Progenitor cell of endocrine pancreas (in vitro differentiated cells): ENCODE measurements at regions not wholly inside any gene's neighbourhood (a gene's known extent, or its start where the extent isn't known, plus 50 kb on each side); places are given as distances from the start of the nearest gene placed in this dataset.

Source experiments
- DNase-seq: peaks from one replicate; pipeline ENCODE4 v3.0.0; 2021; ENCODE audit warnings: low spot score; ENCODE audit not compliant: unreplicated experiment
- H3K27ac Mint-ChIP-seq: 2 replicates; pipeline ENCODE4 v1.8.0; 2021; ENCODE audit warnings: mild to moderate bottlenecking, moderate library complexity, mixed read lengths
- H3K27me3 Mint-ChIP-seq: 2 replicates; pipeline ENCODE4 v1.8.0; 2021; ENCODE audit warnings: mixed read lengths
- H3K36me3 Mint-ChIP-seq: 2 replicates; pipeline ENCODE4 v1.8.0; 2022; ENCODE audit warnings: mixed read lengths; ENCODE audit not compliant: insufficient read depth
- H3K4me1 Mint-ChIP-seq: 2 replicates; pipeline ENCODE4 v1.8.0; 2021; ENCODE audit warnings: low read depth, mixed read lengths
- H3K4me3 Mint-ChIP-seq: 2 replicates; pipeline ENCODE4 v1.8.0; 2021; ENCODE audit warnings: low read depth, mild to moderate bottlenecking, moderate library complexity, mixed read lengths
- H3K9me3 Mint-ChIP-seq: 2 replicates; pipeline ENCODE4 v1.8.0; 2021; ENCODE audit warnings: low read depth, mixed read lengths
- TF ChIP-seq, protein P1 (sequence below): fragments of 200-600 bp; sonication (generic); IDR thresholded peaks from one replicate; pipeline ENCODE4 v1.5.0; 2021; ENCODE audit warnings: antibody characterized with exemption, mild to moderate bottlenecking; ENCODE audit not compliant: unreplicated experiment

DNA sequence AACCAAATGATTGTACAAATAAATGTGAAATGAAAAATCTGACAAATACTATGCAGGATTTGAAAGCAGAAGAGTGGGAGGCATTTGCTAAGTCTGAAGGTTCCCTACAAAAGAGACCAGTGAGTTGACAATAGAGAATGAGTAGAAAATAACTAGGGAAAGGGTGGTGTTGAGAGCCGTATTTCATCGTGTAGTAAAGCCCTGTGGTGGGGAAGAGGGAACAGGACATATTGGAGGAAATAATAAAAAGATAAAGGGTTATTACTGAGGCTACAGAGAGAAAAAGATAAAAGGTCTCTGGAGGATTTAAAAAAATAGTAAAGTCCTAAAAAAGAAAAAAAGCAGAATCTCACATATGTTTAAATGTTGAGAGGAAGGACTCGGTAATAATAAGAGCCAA lies 268.8 kb downstream of the DUSP6 start:
- DNase-seq: no peak
- Mint-ChIP-seq H3K4me3 (no peak overlapping the region), H3K27ac (no peak overlapping the region), H3K36me3 (no peaks in the 10 kb centered on the region), H3K27me3 (no peaks in the 10 kb centered on the region), H3K4me1 (peaks cover 25% of the 10 kb centered on the region), H3K9me3 (no peaks in the 10 kb centered on the region)
- TF ChIP-seq, protein P1, sequence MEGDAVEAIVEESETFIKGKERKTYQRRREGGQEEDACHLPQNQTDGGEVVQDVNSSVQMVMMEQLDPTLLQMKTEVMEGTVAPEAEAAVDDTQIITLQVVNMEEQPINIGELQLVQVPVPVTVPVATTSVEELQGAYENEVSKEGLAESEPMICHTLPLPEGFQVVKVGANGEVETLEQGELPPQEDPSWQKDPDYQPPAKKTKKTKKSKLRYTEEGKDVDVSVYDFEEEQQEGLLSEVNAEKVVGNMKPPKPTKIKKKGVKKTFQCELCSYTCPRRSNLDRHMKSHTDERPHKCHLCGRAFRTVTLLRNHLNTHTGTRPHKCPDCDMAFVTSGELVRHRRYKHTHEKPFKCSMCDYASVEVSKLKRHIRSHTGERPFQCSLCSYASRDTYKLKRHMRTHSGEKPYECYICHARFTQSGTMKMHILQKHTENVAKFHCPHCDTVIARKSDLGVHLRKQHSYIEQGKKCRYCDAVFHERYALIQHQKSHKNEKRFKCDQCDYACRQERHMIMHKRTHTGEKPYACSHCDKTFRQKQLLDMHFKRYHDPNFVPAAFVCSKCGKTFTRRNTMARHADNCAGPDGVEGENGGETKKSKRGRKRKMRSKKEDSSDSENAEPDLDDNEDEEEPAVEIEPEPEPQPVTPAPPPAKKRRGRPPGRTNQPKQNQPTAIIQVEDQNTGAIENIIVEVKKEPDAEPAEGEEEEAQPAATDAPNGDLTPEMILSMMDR: no peak

DNA sequence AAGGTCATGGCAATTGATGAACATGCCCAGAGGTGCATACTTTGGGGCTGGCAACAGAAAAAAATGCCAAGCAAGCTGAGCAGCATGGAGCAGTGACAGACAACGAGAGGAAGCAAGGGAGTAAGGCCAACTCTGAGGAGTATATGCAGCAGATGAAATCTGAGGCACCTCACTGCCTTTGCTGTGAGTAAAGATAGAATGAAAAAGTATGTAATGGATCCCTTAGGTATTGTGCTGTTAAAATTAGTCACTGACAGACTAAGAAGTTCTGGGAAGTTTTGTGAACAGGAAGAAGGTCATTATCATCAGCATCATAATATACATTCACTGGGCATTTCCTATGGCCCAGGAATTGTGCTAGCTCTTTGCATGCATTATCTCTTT lies 269.9 kb downstream of the DUSP6 start:
- Mint-ChIP-seq H3K27ac (no peak overlapping the region), H3K9me3 (no peaks in the 10 kb centered on the region), H3K4me3 (no peak overlapping the region), H3K36me3 (no peaks in the 10 kb centered on the region), H3K4me1 (peaks cover 17% of the 10 kb centered on the region), H3K27me3 (no peaks in the 10 kb centered on the region)
- TF ChIP-seq, protein P1: no peak
- DNase-seq: no peak

DNA sequence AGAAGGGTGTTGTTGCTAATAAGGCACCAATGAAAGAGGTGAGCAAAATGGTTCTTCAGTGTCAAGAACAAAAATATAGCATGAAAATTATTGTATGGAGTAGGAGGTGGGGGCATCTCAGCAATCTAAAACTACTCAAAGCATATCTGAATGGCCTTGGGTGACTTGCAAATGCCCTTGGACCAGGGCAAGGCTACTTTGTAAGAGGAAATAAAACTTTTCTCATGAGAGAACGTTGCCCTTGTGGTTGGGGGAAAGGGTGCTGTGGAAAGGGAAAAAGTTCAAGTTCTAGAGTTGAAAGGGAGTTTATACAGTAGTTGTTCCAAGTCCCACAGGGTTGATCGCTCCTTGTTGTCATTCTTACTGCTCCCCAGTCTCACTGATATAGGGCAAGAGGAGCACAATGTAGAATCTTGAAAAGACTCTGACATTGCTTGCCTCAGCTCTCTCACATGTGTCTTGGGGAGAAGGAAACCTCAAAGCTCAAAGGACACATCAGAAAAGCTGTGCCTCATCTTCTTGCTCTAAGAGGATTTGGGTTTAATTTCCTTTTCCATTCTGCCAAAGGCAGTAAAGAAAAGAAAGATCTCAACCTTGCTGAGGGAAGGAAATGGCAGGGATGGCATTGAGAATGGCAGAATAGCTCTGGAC lies 270.5 kb downstream of the DUSP6 start:
- no peak overlapping the region for H3K27ac Mint-ChIP-seq
- H3K4me1 Mint-ChIP-seq: peaks cover 12% of the 10 kb centered on the region
- no peaks in the 10 kb centered on the region for H3K36me3 Mint-ChIP-seq
- TF ChIP-seq, protein P1: no peak
- H3K4me3 Mint-ChIP-seq: no peak overlapping the region
- H3K9me3 Mint-ChIP-seq: no peaks in the 10 kb centered on the region
- no peak for DNase-seq
- no peaks in the 10 kb centered on the region for H3K27me3 Mint-ChIP-seq

DNA sequence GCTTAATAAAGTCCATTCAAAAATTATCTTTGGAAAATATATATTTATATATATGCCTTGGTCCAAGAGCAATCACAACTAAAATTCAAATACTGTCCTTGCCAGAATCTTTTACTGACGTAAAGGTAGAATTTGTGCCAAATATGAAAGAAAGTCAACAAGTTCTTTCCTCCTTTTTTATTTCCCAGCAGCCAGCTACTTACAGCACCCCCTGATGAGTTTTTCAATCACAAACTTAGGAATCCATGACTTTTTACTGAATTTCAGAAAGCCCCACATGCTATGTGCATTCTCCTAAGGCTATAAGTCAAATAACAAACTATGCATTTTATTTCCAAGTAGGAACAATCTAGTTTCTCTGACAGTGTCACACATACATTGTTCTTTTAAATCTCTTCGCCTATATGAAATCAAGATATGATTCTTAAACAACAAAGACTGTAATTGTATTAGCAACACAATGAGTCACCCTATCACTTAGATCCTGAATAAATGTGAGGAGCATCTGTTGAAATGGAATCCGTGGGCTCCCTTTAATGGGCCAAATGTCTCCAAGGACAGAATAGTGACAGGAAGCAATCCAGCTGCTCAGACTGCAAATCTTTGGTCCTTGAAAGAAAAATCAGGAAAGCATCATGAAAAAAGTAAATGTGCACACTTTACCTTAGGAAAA lies 271.4 kb downstream of the DUSP6 start:
- Mint-ChIP-seq H3K4me3 (no peak overlapping the region), H3K27ac (no peak overlapping the region), H3K36me3 (no peaks in the 10 kb centered on the region), H3K9me3 (no peaks in the 10 kb centered on the region), H3K4me1 (peaks cover 12% of the 10 kb centered on the region), H3K27me3 (no peaks in the 10 kb centered on the region)
- TF ChIP-seq, protein P1: no peak
- DNase-seq: no peak

DNA sequence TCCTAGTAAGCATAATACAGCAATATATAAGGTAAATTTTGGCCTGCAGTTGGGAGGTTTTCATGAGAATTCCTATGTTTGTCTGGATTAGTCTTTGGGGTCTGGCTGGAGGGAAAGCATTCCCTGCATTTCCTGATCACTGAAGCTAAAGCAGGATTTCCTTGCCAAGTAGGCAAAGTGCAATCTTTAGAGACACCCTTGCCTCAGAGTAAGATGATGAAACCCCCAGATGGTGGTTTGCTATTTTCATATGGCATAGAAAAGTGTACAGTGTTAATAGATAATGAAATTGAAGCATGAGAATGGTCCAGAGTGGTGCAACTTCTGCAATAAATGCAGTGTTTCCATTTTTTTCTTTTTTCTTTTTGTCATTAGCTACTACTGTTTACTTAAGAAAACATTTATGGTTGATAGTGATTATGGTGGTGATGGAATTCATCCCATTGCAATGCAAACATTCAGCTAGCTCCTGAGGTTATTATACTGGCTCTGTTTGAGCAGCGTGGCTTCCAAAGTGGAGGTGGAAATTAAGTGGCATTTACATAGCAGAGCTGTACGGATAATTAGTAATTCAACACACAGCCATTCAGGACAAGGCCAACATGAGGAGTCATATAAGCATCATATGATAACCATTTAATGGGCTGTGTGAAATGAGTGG lies 276.3 kb downstream of the DUSP6 start:
- Mint-ChIP-seq H3K4me3 (no peak overlapping the region), H3K4me1 (peaks cover 27% of the 10 kb centered on the region), H3K9me3 (no peaks in the 10 kb centered on the region), H3K36me3 (no peaks in the 10 kb centered on the region), H3K27me3 (no peaks in the 10 kb centered on the region), H3K27ac (no peak overlapping the region)
- DNase-seq: no peak
- TF ChIP-seq, protein P1: no peak
